ENCODE measurements at regions not wholly inside any gene's neighbourhood (a gene's known extent, or its start where the extent isn't known, plus 50 kb on each side); places are given as distances from the start of the nearest gene placed in this dataset.

GRCh38 chr14:27270716-27271115 lies 672.9 kb upstream of the NOVA1 start:
- TF ChIP-seq, protein P1, sequence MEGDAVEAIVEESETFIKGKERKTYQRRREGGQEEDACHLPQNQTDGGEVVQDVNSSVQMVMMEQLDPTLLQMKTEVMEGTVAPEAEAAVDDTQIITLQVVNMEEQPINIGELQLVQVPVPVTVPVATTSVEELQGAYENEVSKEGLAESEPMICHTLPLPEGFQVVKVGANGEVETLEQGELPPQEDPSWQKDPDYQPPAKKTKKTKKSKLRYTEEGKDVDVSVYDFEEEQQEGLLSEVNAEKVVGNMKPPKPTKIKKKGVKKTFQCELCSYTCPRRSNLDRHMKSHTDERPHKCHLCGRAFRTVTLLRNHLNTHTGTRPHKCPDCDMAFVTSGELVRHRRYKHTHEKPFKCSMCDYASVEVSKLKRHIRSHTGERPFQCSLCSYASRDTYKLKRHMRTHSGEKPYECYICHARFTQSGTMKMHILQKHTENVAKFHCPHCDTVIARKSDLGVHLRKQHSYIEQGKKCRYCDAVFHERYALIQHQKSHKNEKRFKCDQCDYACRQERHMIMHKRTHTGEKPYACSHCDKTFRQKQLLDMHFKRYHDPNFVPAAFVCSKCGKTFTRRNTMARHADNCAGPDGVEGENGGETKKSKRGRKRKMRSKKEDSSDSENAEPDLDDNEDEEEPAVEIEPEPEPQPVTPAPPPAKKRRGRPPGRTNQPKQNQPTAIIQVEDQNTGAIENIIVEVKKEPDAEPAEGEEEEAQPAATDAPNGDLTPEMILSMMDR (IDR thresholded peaks at IDR 0.05), result no peak
- TF ChIP-seq POLR2AphosphoS5 (IDR thresholded peaks at IDR 0.05; ENCODE audit: low read depth, low read length), result no peak
